Liver (tissue), 8 donors: ENCODE measurements at regions not wholly inside any gene's neighbourhood (a gene's known extent, or its start where the extent isn't known, plus 50 kb on each side); places are given as distances from the start of the nearest gene placed in this dataset.

Experiments
- DNase-seq: peaks from one replicate; pipeline ENCODE4 v3.0.0-alpha.2; 2017; ENCODE audit warnings: low spot score
- H3K27ac ChIP-seq, 2 donors: one replicate each; pipeline ENCODE4 v1.7.0; 2013; ENCODE audit warnings: inconsistent platforms in 2 of 2, low read length in 2 of 2, control low read depth in 1 of 2, low read depth in 1 of 2, mild to moderate bottlenecking in 1 of 2
- H3K27me3 ChIP-seq, 4 donors: one replicate each; pipeline versions ENCODE4 v1.6.1 to v1.7.0; 2013; ENCODE audit warnings: low read length in 3 of 4, inconsistent platforms in 1 of 4, mild to moderate bottlenecking in 1 of 4, moderate library complexity in 1 of 4; ENCODE audit not compliant: control insufficient read depth in 4 of 4, insufficient read depth in 4 of 4
- H3K36me3 ChIP-seq, 4 donors: one replicate each; pipeline versions ENCODE4 v1.6.1 to v1.7.0; 2013; ENCODE audit warnings: low read length in 3 of 4, mild to moderate bottlenecking in 3 of 4, low read depth in 1 of 4, moderate library complexity in 1 of 4; ENCODE audit not compliant: control insufficient read depth in 4 of 4, insufficient read depth in 3 of 4
- H3K4me1 ChIP-seq, 4 donors: one replicate each; pipeline versions ENCODE4 v1.6.1 to v1.7.0; 2013; ENCODE audit warnings: low read length in 3 of 4, mild to moderate bottlenecking in 3 of 4, moderate library complexity in 1 of 4; ENCODE audit not compliant: control insufficient read depth in 4 of 4, insufficient read depth in 4 of 4
- H3K4me3 ChIP-seq, 3 donors: one replicate each; pipeline versions ENCODE4 v1.6.1 to v1.7.0; 2013; ENCODE audit warnings: low read length in 3 of 3, control low read depth in 1 of 3, low read depth in 1 of 3, mild to moderate bottlenecking in 1 of 3
- H3K9ac ChIP-seq, 2 donors: one replicate each; pipeline ENCODE4 v1.7.0; 2013; ENCODE audit warnings: low read length in 2 of 2, mild to moderate bottlenecking in 2 of 2, moderate library complexity in 2 of 2, control low read depth in 1 of 2, low read depth in 1 of 2
- H3K9me3 ChIP-seq, 4 donors: one replicate each; pipeline versions ENCODE4 v1.6.1 to v1.7.0; 2013; ENCODE audit warnings: low read length in 3 of 4; ENCODE audit not compliant: control insufficient read depth in 4 of 4
- CTCF ChIP-seq: fragments of 150-350 bp; IDR thresholded peaks from 2 replicates; pipeline ENCODE4 v1.5.1; 2017; ENCODE audit warnings: improper control_type of control experiment, low read depth, low read length; ENCODE audit not compliant: missing input control
- EGR1 ChIP-seq, 2 donors: IDR thresholded peaks; 2 replicates each; pipeline ENCODE4 v1.6.1; 2016 to 2018; ENCODE audit warnings: antibody characterized with exemption in 2 of 2, low read depth in 2 of 2
- FOXA1 ChIP-seq: IDR thresholded peaks from 2 replicates; pipeline ENCODE4 v1.6.1; 2016; ENCODE audit warnings: antibody characterized with exemption
- HNF4A ChIP-seq, 2 donors: conservative IDR thresholded peaks; 2 replicates each; pipeline ENCODE4 v1.6.1; 2016; ENCODE audit warnings: antibody characterized with exemption in 2 of 2, mild to moderate bottlenecking in 2 of 2
- HNF4G ChIP-seq: IDR thresholded peaks from 2 replicates; pipeline ENCODE4 v1.6.1; 2016; ENCODE audit warnings: antibody characterized with exemption
- RAD21 ChIP-seq, 2 donors: IDR thresholded peaks; 2 replicates each; pipeline ENCODE4 v1.6.1; 2016; ENCODE audit warnings: antibody characterized with exemption in 2 of 2, mild to moderate bottlenecking in 2 of 2
- REST ChIP-seq: IDR thresholded peaks from 2 replicates; pipeline ENCODE4 v1.6.1; 2016; ENCODE audit warnings: antibody characterized with exemption, mild to moderate bottlenecking
- RXRA ChIP-seq, 2 donors: IDR thresholded peaks; 2 replicates each; pipeline ENCODE4 v1.6.1; 2017 to 2018; ENCODE audit warnings: antibody characterized with exemption in 2 of 2, mild to moderate bottlenecking in 1 of 2
- SP1 ChIP-seq: IDR thresholded peaks from 2 replicates; pipeline ENCODE4 v1.6.1; 2018; ENCODE audit warnings: antibody characterized with exemption, mild to moderate bottlenecking
- YY1 ChIP-seq: IDR thresholded peaks from 2 replicates; pipeline ENCODE4 v1.6.1; 2016; ENCODE audit warnings: antibody characterized with exemption, mild to moderate bottlenecking
- ZBTB33 ChIP-seq: IDR thresholded peaks from 2 replicates; pipeline ENCODE4 v1.6.1; 2016; ENCODE audit warnings: antibody characterized with exemption
- WGBS: extraction: QIAGEN DNeasy Blood & Tissue Kit; methylation state at CpG from one replicate; pipeline ENCODE4 v1.1.7; 2013; 5-methylcytosine and 5-hydroxymethylcytosine counted together
- donor health status: healthy.
- donor health status: healthy.
- donor health status: healthy.
- donor health status: healthy.
- donor health status: healthy.

GRCh38 chr17:27402943-27403342 lies 53.3 kb upstream of the KSR1 start:
- H3K27me3 ChIP-seq: no peaks in the 10 kb centered on the region
- 90% methylated on average over 5 of the region's 5 CpGs for WGBS

More at GRCh38 chr17:27402943-27403342, 53.3 kb upstream of the KSR1 start:
- no peaks in the 10 kb centered on the region for H3K9me3 ChIP-seq
- no peak overlapping the region for H3K27ac ChIP-seq
- TF ChIP-seq RXRA (IDR thresholded peaks at IDR 0.05) (no peak), RAD21 (IDR thresholded peaks at IDR 0.05) (no peak), REST (no peak), YY1 (no peak), HNF4A (conservative IDR thresholded peaks at IDR 0.05) (no peak), HNF4G (no peak), SP1 (no peak), EGR1 (IDR thresholded peaks at IDR 0.05; ENCODE audit: low read depth in 2 of 2) (no peak), CTCF (no peak), ZBTB33 (no peak), FOXA1 (no peak)
- no peak overlapping the region for H3K9ac ChIP-seq
- no peaks in the 10 kb centered on the region for H3K4me1 ChIP-seq
- H3K4me3 ChIP-seq: no peak overlapping the region
- no peak for DNase-seq
- no peaks in the 10 kb centered on the region for H3K36me3 ChIP-seq
